HepG2 (cell line): ENCODE measurements at regions not wholly inside any gene's neighbourhood (a gene's known extent, or its start where the extent isn't known, plus 50 kb on each side); places are given as distances from the start of the nearest gene placed in this dataset.

Source experiments
- ATAC-seq: fragments of 200-7000 bp; cut with Tn5 transposase; 3 replicates; pipeline ENCODE4 v1.9.1; 2020; ENCODE audit warnings: mild to moderate bottlenecking, moderate library complexity
- BruUV-seq: library from RNA; stranded (reverse); fragments of 400-500 nt; replicated peaks from 2 replicates; lab custom pipeline; 2021; lab: Mats Ljungman, UMichigan
- CTCF ChIA-PET: fragments of 300-600 bp; formaldehyde crosslinking; extraction: SDS; loops from one replicate; lab custom pipeline; 2021; ENCODE audit warnings: low total read pairs, inconsistent platforms, low intra/inter-chr PET ratio; lab: Yijun Ruan, JAX
- POLR2A ChIA-PET: fragments of 350-600 bp; sonication (Branson Sonifier 250); formaldehyde crosslinking; loops from one replicate; lab custom pipeline; 2020; ENCODE audit warnings: antibody characterized with exemption, inconsistent platforms; lab: Yijun Ruan, JAX
- DNase-seq: peaks from one replicate; pipeline ENCODE4 v3.0.0-alpha.2; 2015; ENCODE audit warnings: low spot score
- FAIRE-seq: peaks from 3 replicates; lab custom pipeline; 2011; peaks lifted over from hg19 to GRCh38; lab: Jason Lieb, UNC
- H2AFZ ChIP-seq: one replicate; pipeline ENCODE4 v1.6.1; 2011; ENCODE audit warnings: low read length, inconsistent platforms
- H3K27ac ChIP-seq: fragments of 300-600 bp; 3 replicates; pipeline ENCODE4 v1.8.0; 2011; ENCODE audit warnings: mixed run types, mild to moderate bottlenecking, mixed read lengths, low read length, inconsistent platforms; ENCODE audit not compliant: insufficient read depth; ENCODE audit errors: extremely low read length
- H3K27me3 ChIP-seq, 2 experiments: fragments of 200-600 bp in 1 of 2; 2 replicates in 1 of 2; 3 replicates in 1 of 2; pipeline versions ENCODE4 v1.6.0 to v1.8.0; 2011; ENCODE audit warnings: low read length in 2 of 2, mild to moderate bottlenecking in 2 of 2, moderate library complexity in 2 of 2, inconsistent platforms in 1 of 2; ENCODE audit not compliant: insufficient read depth in 2 of 2, control insufficient read depth in 1 of 2
- H3K36me3 ChIP-seq, 2 experiments: fragments of 200-600 bp in 1 of 2; replicated peaks in 1 of 2; 2 replicates in 1 of 2; 3 replicates in 1 of 2; pipeline versions ENCODE4 v1.5.1 to v1.8.0; 2011; ENCODE audit warnings: low read length in 2 of 2, inconsistent platforms in 1 of 2; ENCODE audit not compliant: insufficient read depth in 2 of 2, control insufficient read depth in 1 of 2
- H3K4me1 ChIP-seq: 2 replicates; pipeline ENCODE4 v1.5.1; 2012; ENCODE audit warnings: low read length, inconsistent platforms; ENCODE audit not compliant: insufficient read depth
- H3K4me2 ChIP-seq: 2 replicates; pipeline ENCODE4 v1.6.0; 2011; ENCODE audit warnings: low read depth, low read length, inconsistent platforms
- H3K4me3 ChIP-seq, 3 experiments: fragments of 200-600 bp in 1 of 3; sonication (generic), shearing (Covaris generic) in 1 of 3; replicated peaks in 1 of 3; 2 replicates each; pipeline ENCODE4 v1.5.1; 2011 to 2016; ENCODE audit warnings: low read length in 3 of 3, inconsistent platforms in 2 of 3, low read depth in 2 of 3, mild to moderate bottlenecking in 2 of 3, control low read depth in 1 of 3, mixed read lengths in 1 of 3; ENCODE audit not compliant: insufficient read depth in 1 of 3
- H3K79me2 ChIP-seq: one replicate; pipeline ENCODE4 v1.6.1; 2011; ENCODE audit warnings: low read length, inconsistent platforms; ENCODE audit not compliant: insufficient read depth
- H3K9ac ChIP-seq: 2 replicates; pipeline ENCODE4 v1.6.0; 2011; ENCODE audit warnings: mild to moderate bottlenecking, low read depth, low read length, inconsistent platforms; ENCODE audit not compliant: insufficient read depth
- H3K9me3 ChIP-seq: 2 replicates; pipeline ENCODE4 v1.5.1; 2012; ENCODE audit warnings: mild to moderate bottlenecking, low read length
- H4K20me1 ChIP-seq: 2 replicates; pipeline ENCODE4 v1.6.0; 2011; ENCODE audit warnings: inconsistent platforms, mild to moderate bottlenecking, low read length, moderate library complexity; ENCODE audit not compliant: insufficient read depth
- ARHGAP35 ChIP-seq: sonication (generic); formaldehyde crosslinking; IDR thresholded peaks from 2 replicates; pipeline ENCODE4 v1.9.0; 2022; ENCODE audit warnings: mild to moderate bottlenecking, inconsistent platforms, moderate library complexity, missing genetic modification reagents, borderline replicate concordance
- CBX2 ChIP-seq, 2 experiments: fragments of 200-600 bp in 1 of 2; sonication (generic); formaldehyde crosslinking in 1 of 2; IDR thresholded peaks; 2 replicates each; pipeline versions ENCODE4 v1.7.0 to v1.8.1; 2018 to 2022; ENCODE audit warnings: low read depth in 2 of 2, low read length in 1 of 2, mild to moderate bottlenecking in 1 of 2, missing genetic modification reagents in 1 of 2
- DPF2 ChIP-seq: sonication (generic); formaldehyde crosslinking; IDR thresholded peaks from 2 replicates; pipeline ENCODE4 v1.4.0; 2020; ENCODE audit warnings: mild to moderate bottlenecking, low read depth, missing genetic modification reagents, borderline replicate concordance
- KDM5A ChIP-seq: fragments of 200-600 bp; sonication (generic); IDR thresholded peaks from 2 replicates; pipeline ENCODE4 v1.7.0; 2018; ENCODE audit warnings: antibody characterized with exemption, mild to moderate bottlenecking, low read length, borderline replicate concordance
- NFE2L2 ChIP-seq: fragments of 150-350 bp; IDR thresholded peaks from 2 replicates; pipeline ENCODE4 v1.6.1; 2014; ENCODE audit warnings: low read length
- PCBP1 ChIP-seq: fragments of 200-400 bp; formaldehyde crosslinking; IDR thresholded peaks from 2 replicates; pipeline ENCODE4 v1.6.1; 2017; ENCODE audit warnings: mild to moderate bottlenecking, low read depth, low read length, borderline replicate concordance
- RFXANK ChIP-seq: IDR thresholded peaks from 2 replicates; pipeline ENCODE4 v1.6.1; 2016
- ZC3H4 ChIP-seq: sonication (generic); formaldehyde crosslinking; IDR thresholded peaks from 2 replicates; pipeline ENCODE4 v1.4.0; 2020; ENCODE audit warnings: missing genetic modification reagents, borderline replicate concordance
- ZNF430 ChIP-seq: sonication (generic); formaldehyde crosslinking; IDR thresholded peaks from 2 replicates; pipeline ENCODE4 v1.9.0; 2021; ENCODE audit warnings: mild to moderate bottlenecking, missing genetic modification reagents
- ZNF546 ChIP-seq: sonication (generic); formaldehyde crosslinking; conservative IDR thresholded peaks from 2 replicates; pipeline ENCODE4 v1.8.1; 2023; ENCODE audit warnings: mild to moderate bottlenecking, missing genetic modification reagents
- ZNF766 ChIP-seq: sonication (generic); formaldehyde crosslinking; IDR thresholded peaks from 2 replicates; pipeline ENCODE4 v1.5.0; 2020; ENCODE audit warnings: missing genetic modification reagents, borderline replicate concordance
- WGBS: methylation state at CpG from one replicate; pipeline ENCODE4 v1.1.6; 2017; ENCODE audit warnings: low lambda C conversion rate; 5-methylcytosine and 5-hydroxymethylcytosine counted together
- in situ Hi-C: cut with HindIII; loops from 2 replicates; pipeline ENCODE4 v1.10.0; 2017; ENCODE audit warnings: low pct_unique_long_range_greater_than_20kb; ENCODE audit not compliant: extremely low pct_ligation_motif_present
- intact Hi-C: fragments of 100-400 bp; cut with micrococcal nuclease; formaldehyde crosslinking; loops from one replicate; pipeline ENCODE4 v1.10.0; 2022; ENCODE audit not compliant: unreplicated experiment
- TF ChIP-seq, protein P1 (sequence below): IDR thresholded peaks from 2 replicates; pipeline ENCODE4 v1.6.1; 2016; ENCODE audit warnings: low read depth, missing genetic modification reagents, missing compliant biosample characterization
- TF ChIP-seq, protein P2 (sequence below): IDR thresholded peaks from 2 replicates; pipeline ENCODE4 v1.6.1; 2016; ENCODE audit warnings: low read depth, borderline replicate concordance
- TF ChIP-seq, protein P3 (sequence below): sonication (generic); formaldehyde crosslinking; IDR thresholded peaks from 2 replicates; pipeline ENCODE4 v1.4.0; 2020; ENCODE audit warnings: missing genetic modification reagents, mild to moderate bottlenecking, borderline replicate concordance
- TF ChIP-seq, protein P4 (sequence below): sonication (generic); formaldehyde crosslinking; IDR thresholded peaks from 2 replicates; pipeline ENCODE4 v1.8.1; 2023; ENCODE audit warnings: mild to moderate bottlenecking, missing genetic modification reagents

GRCh38 chr11:86749376-86749775 lies 51.0 kb upstream of the PRSS23 start (continued):
- TF ChIP-seq, protein P1, sequence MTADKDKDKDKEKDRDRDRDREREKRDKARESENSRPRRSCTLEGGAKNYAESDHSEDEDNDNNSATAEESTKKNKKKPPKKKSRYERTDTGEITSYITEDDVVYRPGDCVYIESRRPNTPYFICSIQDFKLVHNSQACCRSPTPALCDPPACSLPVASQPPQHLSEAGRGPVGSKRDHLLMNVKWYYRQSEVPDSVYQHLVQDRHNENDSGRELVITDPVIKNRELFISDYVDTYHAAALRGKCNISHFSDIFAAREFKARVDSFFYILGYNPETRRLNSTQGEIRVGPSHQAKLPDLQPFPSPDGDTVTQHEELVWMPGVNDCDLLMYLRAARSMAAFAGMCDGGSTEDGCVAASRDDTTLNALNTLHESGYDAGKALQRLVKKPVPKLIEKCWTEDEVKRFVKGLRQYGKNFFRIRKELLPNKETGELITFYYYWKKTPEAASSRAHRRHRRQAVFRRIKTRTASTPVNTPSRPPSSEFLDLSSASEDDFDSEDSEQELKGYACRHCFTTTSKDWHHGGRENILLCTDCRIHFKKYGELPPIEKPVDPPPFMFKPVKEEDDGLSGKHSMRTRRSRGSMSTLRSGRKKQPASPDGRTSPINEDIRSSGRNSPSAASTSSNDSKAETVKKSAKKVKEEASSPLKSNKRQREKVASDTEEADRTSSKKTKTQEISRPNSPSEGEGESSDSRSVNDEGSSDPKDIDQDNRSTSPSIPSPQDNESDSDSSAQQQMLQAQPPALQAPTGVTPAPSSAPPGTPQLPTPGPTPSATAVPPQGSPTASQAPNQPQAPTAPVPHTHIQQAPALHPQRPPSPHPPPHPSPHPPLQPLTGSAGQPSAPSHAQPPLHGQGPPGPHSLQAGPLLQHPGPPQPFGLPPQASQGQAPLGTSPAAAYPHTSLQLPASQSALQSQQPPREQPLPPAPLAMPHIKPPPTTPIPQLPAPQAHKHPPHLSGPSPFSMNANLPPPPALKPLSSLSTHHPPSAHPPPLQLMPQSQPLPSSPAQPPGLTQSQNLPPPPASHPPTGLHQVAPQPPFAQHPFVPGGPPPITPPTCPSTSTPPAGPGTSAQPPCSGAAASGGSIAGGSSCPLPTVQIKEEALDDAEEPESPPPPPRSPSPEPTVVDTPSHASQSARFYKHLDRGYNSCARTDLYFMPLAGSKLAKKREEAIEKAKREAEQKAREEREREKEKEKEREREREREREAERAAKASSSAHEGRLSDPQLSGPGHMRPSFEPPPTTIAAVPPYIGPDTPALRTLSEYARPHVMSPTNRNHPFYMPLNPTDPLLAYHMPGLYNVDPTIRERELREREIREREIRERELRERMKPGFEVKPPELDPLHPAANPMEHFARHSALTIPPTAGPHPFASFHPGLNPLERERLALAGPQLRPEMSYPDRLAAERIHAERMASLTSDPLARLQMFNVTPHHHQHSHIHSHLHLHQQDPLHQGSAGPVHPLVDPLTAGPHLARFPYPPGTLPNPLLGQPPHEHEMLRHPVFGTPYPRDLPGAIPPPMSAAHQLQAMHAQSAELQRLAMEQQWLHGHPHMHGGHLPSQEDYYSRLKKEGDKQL (CRISPR knock-in tag): no peak
- TF ChIP-seq PCBP1: no peak

DNA sequence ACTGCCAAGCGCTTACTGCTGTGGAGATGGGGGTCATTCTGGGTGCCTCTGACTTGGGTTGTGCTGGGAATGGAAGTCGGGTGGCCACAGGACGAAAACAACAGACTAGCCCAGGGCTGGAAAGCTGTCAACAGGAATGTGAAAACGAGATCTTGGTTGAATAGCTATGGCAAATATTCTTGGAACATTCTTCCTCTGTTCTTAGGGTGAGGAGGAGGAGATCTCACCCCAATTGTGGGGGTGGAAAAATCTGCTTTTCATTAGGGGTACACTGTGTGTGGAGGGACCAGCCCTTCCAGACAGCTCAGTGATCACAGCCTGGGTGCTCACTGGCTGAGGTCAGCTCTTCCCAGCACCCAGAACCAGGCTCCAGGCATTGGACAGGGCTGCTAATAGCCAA lies 52.0 kb upstream of the PRSS23 start:
- CTCF ChIA-PET: no interaction called here
- H3K4me3 ChIP-seq: no peak overlapping the region
- H2AFZ ChIP-seq: no peak overlapping the region
- 21% methylated on average over 4 of the region's 4 CpGs for WGBS
- H4K20me1 ChIP-seq: no peaks in the 10 kb centered on the region
- no TSS peak for BruUV-seq
- H3K4me1 ChIP-seq: peaks cover 7% of the 10 kb centered on the region; the same call in 1 of the 2 replicates
- no peak overlapping the region for H3K4me2 ChIP-seq
- H3K27me3 ChIP-seq: peaks cover 2% of the 10 kb centered on the region in 2 experiments; a peak in 1 of 5 replicates
- no peak for FAIRE-seq
- no peaks in the 10 kb centered on the region for H3K36me3 ChIP-seq
- no peaks in the 10 kb centered on the region for H3K79me2 ChIP-seq
- ATAC-seq: no peak
- POLR2A ChIA-PET: no interaction called here
- H3K27ac ChIP-seq: no peak overlapping the region
- in situ Hi-C loops (no loop called here), intact Hi-C loops (no loop called here)
- DNase-seq: no peak
- H3K9ac ChIP-seq: no peak overlapping the region
- H3K9me3 ChIP-seq: no peaks in the 10 kb centered on the region
- TF ChIP-seq CBX2 (IDR thresholded peaks at IDR 0.05; ENCODE audit: low read depth, low read length): no peak
- no peak for TF ChIP-seq CBX2 (CRISPR knock-in tag; IDR thresholded peaks at IDR 0.05; ENCODE audit: low read depth)
- TF ChIP-seq ARHGAP35 (CRISPR knock-in tag): no peak
- TF ChIP-seq DPF2 (CRISPR knock-in tag): no peak
- no peak for TF ChIP-seq ZC3H4 (CRISPR knock-in tag)
- TF ChIP-seq, protein P2, sequence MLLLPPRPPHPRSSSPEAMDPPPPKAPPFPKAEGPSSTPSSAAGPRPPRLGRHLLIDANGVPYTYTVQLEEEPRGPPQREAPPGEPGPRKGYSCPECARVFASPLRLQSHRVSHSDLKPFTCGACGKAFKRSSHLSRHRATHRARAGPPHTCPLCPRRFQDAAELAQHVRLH (CRISPR knock-in tag): no peak
- TF ChIP-seq PCBP1: no peak
- no peak for TF ChIP-seq ZNF766 (CRISPR knock-in tag)
- TF ChIP-seq, protein P3, sequence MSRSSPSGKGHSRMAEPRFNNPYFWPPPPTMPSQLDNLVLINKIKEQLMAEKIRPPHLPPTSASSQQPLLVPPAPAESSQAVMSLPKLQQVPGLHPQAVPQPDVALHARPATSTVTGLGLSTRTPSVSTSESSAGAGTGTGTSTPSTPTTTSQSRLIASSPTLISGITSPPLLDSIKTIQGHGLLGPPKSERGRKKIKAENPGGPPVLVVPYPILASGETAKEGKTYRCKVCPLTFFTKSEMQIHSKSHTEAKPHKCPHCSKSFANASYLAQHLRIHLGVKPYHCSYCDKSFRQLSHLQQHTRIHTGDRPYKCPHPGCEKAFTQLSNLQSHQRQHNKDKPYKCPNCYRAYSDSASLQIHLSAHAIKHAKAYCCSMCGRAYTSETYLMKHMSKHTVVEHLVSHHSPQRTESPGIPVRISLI (CRISPR knock-in tag): no peak
- no peak for TF ChIP-seq ZNF430 (CRISPR knock-in tag)
- TF ChIP-seq, protein P4, sequence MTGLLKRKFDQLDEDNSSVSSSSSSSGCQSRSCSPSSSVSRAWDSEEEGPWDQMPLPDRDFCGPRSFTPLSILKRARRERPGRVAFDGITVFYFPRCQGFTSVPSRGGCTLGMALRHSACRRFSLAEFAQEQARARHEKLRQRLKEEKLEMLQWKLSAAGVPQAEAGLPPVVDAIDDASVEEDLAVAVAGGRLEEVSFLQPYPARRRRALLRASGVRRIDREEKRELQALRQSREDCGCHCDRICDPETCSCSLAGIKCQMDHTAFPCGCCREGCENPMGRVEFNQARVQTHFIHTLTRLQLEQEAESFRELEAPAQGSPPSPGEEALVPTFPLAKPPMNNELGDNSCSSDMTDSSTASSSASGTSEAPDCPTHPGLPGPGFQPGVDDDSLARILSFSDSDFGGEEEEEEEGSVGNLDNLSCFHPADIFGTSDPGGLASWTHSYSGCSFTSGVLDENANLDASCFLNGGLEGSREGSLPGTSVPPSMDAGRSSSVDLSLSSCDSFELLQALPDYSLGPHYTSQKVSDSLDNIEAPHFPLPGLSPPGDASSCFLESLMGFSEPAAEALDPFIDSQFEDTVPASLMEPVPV (CRISPR knock-in tag): no peak
- no peak for TF ChIP-seq NFE2L2
- no peak for TF ChIP-seq KDM5A
- TF ChIP-seq ZNF546 (CRISPR knock-in tag): no peak
- TF ChIP-seq RFXANK (CRISPR knock-in tag): no peak
